Mucosa of gallbladder (tissue), 1 donor: ENCODE measurements at regions not wholly inside any gene's neighbourhood (a gene's known extent, or its start where the extent isn't known, plus 50 kb on each side); places are given as distances from the start of the nearest gene placed in this dataset.
"Not testable (repeated sequence)": the region's sequence is repeated elsewhere in the genome, so short reads cannot be mapped to it uniquely, and the experiment has no call there.

Experiments used
- DNase-seq: peaks from one replicate; pipeline ENCODE4 v3.0.0-alpha.2; 2020; ENCODE audit warnings: low spot score
- donor health status: DM: no; HTN: no; CAD: no.

- DNase-seq = no peak
These were observed 308.2 kb upstream of the ADGRL3 start for GRCh38 chr4:60891947-60892346.

GRCh38 chr4:60897415-60897814 is 302.7 kb upstream of the ADGRL3 start:
- no peak for DNase-seq

GRCh38 chr4:60905162-60905561 is 295.0 kb upstream of the ADGRL3 start:
- no peak for DNase-seq

- no peak for DNase-seq
These were observed 289.0 kb upstream of the ADGRL3 start for GRCh38 chr4:60911127-60911526.

- no peak for DNase-seq
These were observed 287.1 kb upstream of the ADGRL3 start for GRCh38 chr4:60913002-60913401.

GRCh38 chr4:60913671-60914070 is 286.5 kb upstream of the ADGRL3 start:
- no peak for DNase-seq

- DNase-seq = not testable (repeated sequence)
These were observed 278.4 kb upstream of the ADGRL3 start for GRCh38 chr4:60921735-60922134.

- no peak for DNase-seq
These were observed 277.1 kb upstream of the ADGRL3 start for GRCh38 chr4:60923075-60923474.

- no peak for DNase-seq
These were observed 273.5 kb upstream of the ADGRL3 start for GRCh38 chr4:60926624-60927023.

GRCh38 chr4:60930866-60931265 is 269.3 kb upstream of the ADGRL3 start:
- no peak for DNase-seq

GRCh38 chr4:60934566-60935295 is 265.4 kb upstream of the ADGRL3 start:
- no peak for DNase-seq

GRCh38 chr4:60938181-60938580 is 261.9 kb upstream of the ADGRL3 start:
- DNase-seq = no peak

- DNase-seq = no peak
These were observed 261.5 kb upstream of the ADGRL3 start for GRCh38 chr4:60938621-60939020.

GRCh38 chr4:60944060-60944459 is 256.1 kb upstream of the ADGRL3 start:
- DNase-seq = no peak

- no peak for DNase-seq
These were observed 254.5 kb upstream of the ADGRL3 start for GRCh38 chr4:60945641-60946040.

- DNase-seq = no peak
These were observed 252.1 kb upstream of the ADGRL3 start for GRCh38 chr4:60948008-60948407.

GRCh38 chr4:60952921-60953320 is 247.2 kb upstream of the ADGRL3 start:
- no peak for DNase-seq

- no peak for DNase-seq
These were observed 246.3 kb upstream of the ADGRL3 start for GRCh38 chr4:60953826-60954225.

- DNase-seq = no peak
These were observed 237.8 kb upstream of the ADGRL3 start for GRCh38 chr4:60962286-60962685.

GRCh38 chr4:60981534-60981933 is 218.6 kb upstream of the ADGRL3 start:
- no peak for DNase-seq

GRCh38 chr4:60989141-60989540 is 211.0 kb upstream of the ADGRL3 start:
- no peak for DNase-seq

- no peak for DNase-seq
These were observed 208.1 kb upstream of the ADGRL3 start for GRCh38 chr4:60992037-60992436.

- DNase-seq = no peak
These were observed 196.8 kb upstream of the ADGRL3 start for GRCh38 chr4:61003301-61003700.

GRCh38 chr4:61004651-61005170 is 195.4 kb upstream of the ADGRL3 start:
- no peak for DNase-seq
